ENCODE measurements at regions not wholly inside any gene's neighbourhood (a gene's known extent, or its start where the extent isn't known, plus 50 kb on each side); places are given as distances from the start of the nearest gene placed in this dataset.

GRCh38 chr12:125312471-125312870 is 247.2 kb downstream of the AACS start:
- Mint-ChIP-seq H3K4me3 (no peak overlapping the region), H3K27me3 (ENCODE audit: insufficient read depth, low read depth) (peaks cover 13% of the 10 kb centered on the region), H3K9me3 (no peaks in the 10 kb centered on the region), H3K27ac (no peak overlapping the region), H3K36me3 (no peaks in the 10 kb centered on the region), H3K4me1 (peaks cover 41% of the 10 kb centered on the region)
- no peak overlapping the region for H2AFZ ChIP-seq (replicated peaks)
- H3K36me3 ChIP-seq: no peaks in the 10 kb centered on the region
- H3K4me1 ChIP-seq: peaks cover 14% of the 10 kb centered on the region
- TF ChIP-seq, protein P1, sequence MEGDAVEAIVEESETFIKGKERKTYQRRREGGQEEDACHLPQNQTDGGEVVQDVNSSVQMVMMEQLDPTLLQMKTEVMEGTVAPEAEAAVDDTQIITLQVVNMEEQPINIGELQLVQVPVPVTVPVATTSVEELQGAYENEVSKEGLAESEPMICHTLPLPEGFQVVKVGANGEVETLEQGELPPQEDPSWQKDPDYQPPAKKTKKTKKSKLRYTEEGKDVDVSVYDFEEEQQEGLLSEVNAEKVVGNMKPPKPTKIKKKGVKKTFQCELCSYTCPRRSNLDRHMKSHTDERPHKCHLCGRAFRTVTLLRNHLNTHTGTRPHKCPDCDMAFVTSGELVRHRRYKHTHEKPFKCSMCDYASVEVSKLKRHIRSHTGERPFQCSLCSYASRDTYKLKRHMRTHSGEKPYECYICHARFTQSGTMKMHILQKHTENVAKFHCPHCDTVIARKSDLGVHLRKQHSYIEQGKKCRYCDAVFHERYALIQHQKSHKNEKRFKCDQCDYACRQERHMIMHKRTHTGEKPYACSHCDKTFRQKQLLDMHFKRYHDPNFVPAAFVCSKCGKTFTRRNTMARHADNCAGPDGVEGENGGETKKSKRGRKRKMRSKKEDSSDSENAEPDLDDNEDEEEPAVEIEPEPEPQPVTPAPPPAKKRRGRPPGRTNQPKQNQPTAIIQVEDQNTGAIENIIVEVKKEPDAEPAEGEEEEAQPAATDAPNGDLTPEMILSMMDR (IDR thresholded peaks at IDR 0.05): no peak
- TF ChIP-seq EZH2phosphoT487 (IDR thresholded peaks at IDR 0.05): no peak
- TF ChIP-seq EZH2 (IDR thresholded peaks at IDR 0.05): no peak
- H3K4me3 ChIP-seq: no peak overlapping the region
- no peaks in the 10 kb centered on the region for H3K27me3 ChIP-seq
- H3K9ac ChIP-seq: no peak overlapping the region
- H3K27ac ChIP-seq: no peak overlapping the region
- no peaks in the 10 kb centered on the region for H3K9me3 ChIP-seq (ENCODE audit: low read depth)
- H3F3A ChIP-seq (ENCODE audit: low read depth): peaks cover 14% of the 10 kb centered on the region
- H4K20me1 ChIP-seq (ENCODE audit: low read depth): peaks cover 7% of the 10 kb centered on the region
- DNase-seq (ENCODE audit: low spot score): no peak
- no peaks in the 10 kb centered on the region for H3K79me2 ChIP-seq (ENCODE audit: low read depth)
- no peak overlapping the region for H3K4me2 ChIP-seq

- H3K4me3 Mint-ChIP-seq: peak overlapping the region; percentile 70
- Histone ChIP-seq H3K9ac (no peak overlapping the region), H3K79me2 (ENCODE audit: low read depth) (no peaks in the 10 kb centered on the region), H4K20me1 (ENCODE audit: low read depth) (peaks cover 7% of the 10 kb centered on the region), H3K9me3 (ENCODE audit: low read depth) (no peaks in the 10 kb centered on the region), H3K27me3 (no peaks in the 10 kb centered on the region), H3K4me3 (no peak overlapping the region), H3K4me1 (peaks cover 14% of the 10 kb centered on the region), H3F3A (ENCODE audit: low read depth) (peaks cover 14% of the 10 kb centered on the region), H3K36me3 (no peaks in the 10 kb centered on the region), H2AFZ (replicated peaks) (peak overlapping the region; percentile 54), H3K4me2 (peak overlapping the region; percentile 58), H3K27ac (peak overlapping the region; percentile 3)
- H3K9me3 Mint-ChIP-seq: no peaks in the 10 kb centered on the region
- no peaks in the 10 kb centered on the region for H3K36me3 Mint-ChIP-seq
- peaks cover 10% of the 10 kb centered on the region for H3K27me3 Mint-ChIP-seq (ENCODE audit: insufficient read depth, low read depth)
- DNase-seq (ENCODE audit: low spot score): peak; percentile 43
- peaks cover 41% of the 10 kb centered on the region for H3K4me1 Mint-ChIP-seq
- peak overlapping the region; percentile 88 for H3K27ac Mint-ChIP-seq
- TF ChIP-seq EZH2phosphoT487 (IDR thresholded peaks at IDR 0.05): no peak
- TF ChIP-seq EZH2 (IDR thresholded peaks at IDR 0.05): no peak
- TF ChIP-seq, protein P1 (IDR thresholded peaks at IDR 0.05): no peak
These were observed 249.0 kb downstream of the AACS start for GRCh38 chr12:125314051-125314755.

DNA sequence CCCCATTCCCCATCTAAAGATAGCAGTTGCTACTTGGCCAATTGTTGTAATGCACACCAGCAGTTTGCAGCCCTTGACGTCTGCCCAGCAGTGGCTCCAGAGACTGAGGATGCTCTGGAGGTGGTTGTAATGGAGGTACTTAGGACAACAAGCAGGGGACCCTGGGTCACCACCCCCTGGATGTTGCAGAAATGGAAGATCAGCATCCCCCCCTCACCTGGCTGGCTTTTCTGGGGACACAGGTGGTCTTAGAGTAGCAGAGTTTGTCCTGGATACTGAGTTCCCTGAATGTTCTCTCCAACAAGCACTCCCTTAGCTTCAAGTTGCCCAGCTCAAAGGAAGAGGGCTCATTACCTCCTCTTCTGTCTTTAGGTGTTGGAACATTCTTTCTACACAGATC is 250.5 kb downstream of the AACS start:
- no peak overlapping the region for H3K27ac Mint-ChIP-seq
- H3K27ac ChIP-seq: no peak overlapping the region
- H3K9me3 Mint-ChIP-seq: no peaks in the 10 kb centered on the region
- H3K4me3 ChIP-seq: no peak overlapping the region
- H3K36me3 ChIP-seq: no peaks in the 10 kb centered on the region
- no peaks in the 10 kb centered on the region for H3K9me3 ChIP-seq (ENCODE audit: low read depth)
- H3K36me3 Mint-ChIP-seq: no peaks in the 10 kb centered on the region
- no peak for DNase-seq (ENCODE audit: low spot score)
- TF ChIP-seq, protein P1 (IDR thresholded peaks at IDR 0.05): no peak
- no peak for TF ChIP-seq EZH2 (IDR thresholded peaks at IDR 0.05)
- TF ChIP-seq EZH2phosphoT487 (IDR thresholded peaks at IDR 0.05): no peak
- no peak overlapping the region for H3K9ac ChIP-seq
- peaks cover 14% of the 10 kb centered on the region for H3F3A ChIP-seq (ENCODE audit: low read depth)
- no peak overlapping the region for H3K4me3 Mint-ChIP-seq
- no peak overlapping the region for H2AFZ ChIP-seq (replicated peaks)
- no peaks in the 10 kb centered on the region for H3K27me3 ChIP-seq
- peaks cover 7% of the 10 kb centered on the region for H4K20me1 ChIP-seq (ENCODE audit: low read depth)
- H3K79me2 ChIP-seq (ENCODE audit: low read depth): no peaks in the 10 kb centered on the region
- peaks cover 22% of the 10 kb centered on the region for H3K4me1 ChIP-seq
- H3K27me3 Mint-ChIP-seq (ENCODE audit: insufficient read depth, low read depth): peaks cover 12% of the 10 kb centered on the region
- H3K4me1 Mint-ChIP-seq: peaks cover 41% of the 10 kb centered on the region
- H3K4me2 ChIP-seq: no peak overlapping the region
